ENCODE measurements at regions not wholly inside any gene's neighbourhood (a gene's known extent, or its start where the extent isn't known, plus 50 kb on each side); places are given as distances from the start of the nearest gene placed in this dataset.

DNA sequence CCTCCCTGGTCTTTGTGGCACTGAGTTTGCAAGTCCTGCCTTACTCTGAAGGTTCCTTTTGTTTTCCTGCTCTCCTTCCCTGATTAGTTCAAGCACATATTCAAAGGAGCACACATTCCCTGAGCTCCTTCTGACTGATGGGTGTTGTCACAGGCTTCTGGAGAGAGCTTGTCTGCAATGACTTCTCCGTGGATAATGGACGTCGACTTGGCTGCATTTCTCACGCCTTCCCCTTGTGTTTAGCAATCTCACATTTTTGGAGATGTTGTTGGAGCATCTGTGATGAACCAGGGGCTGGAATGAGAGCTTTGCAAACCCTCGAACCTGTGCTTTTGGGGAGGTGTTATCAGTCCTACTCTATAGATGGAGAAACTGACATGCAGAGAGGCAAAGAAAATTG is 375.4 kb upstream of the PROK2 start:
- TF ChIP-seq, protein P1, sequence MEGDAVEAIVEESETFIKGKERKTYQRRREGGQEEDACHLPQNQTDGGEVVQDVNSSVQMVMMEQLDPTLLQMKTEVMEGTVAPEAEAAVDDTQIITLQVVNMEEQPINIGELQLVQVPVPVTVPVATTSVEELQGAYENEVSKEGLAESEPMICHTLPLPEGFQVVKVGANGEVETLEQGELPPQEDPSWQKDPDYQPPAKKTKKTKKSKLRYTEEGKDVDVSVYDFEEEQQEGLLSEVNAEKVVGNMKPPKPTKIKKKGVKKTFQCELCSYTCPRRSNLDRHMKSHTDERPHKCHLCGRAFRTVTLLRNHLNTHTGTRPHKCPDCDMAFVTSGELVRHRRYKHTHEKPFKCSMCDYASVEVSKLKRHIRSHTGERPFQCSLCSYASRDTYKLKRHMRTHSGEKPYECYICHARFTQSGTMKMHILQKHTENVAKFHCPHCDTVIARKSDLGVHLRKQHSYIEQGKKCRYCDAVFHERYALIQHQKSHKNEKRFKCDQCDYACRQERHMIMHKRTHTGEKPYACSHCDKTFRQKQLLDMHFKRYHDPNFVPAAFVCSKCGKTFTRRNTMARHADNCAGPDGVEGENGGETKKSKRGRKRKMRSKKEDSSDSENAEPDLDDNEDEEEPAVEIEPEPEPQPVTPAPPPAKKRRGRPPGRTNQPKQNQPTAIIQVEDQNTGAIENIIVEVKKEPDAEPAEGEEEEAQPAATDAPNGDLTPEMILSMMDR (IDR thresholded peaks at IDR 0.05; ENCODE audit: poor library complexity): no peak
- TF ChIP-seq EZH2 (IDR thresholded peaks at IDR 0.05; ENCODE audit: borderline replicate concordance): no peak

Measured in hepatocyte (in vitro differentiated cells).